ENCODE measurements at regions not wholly inside any gene's neighbourhood (a gene's known extent, or its start where the extent isn't known, plus 50 kb on each side); places are given as distances from the start of the nearest gene placed in this dataset.

DNA sequence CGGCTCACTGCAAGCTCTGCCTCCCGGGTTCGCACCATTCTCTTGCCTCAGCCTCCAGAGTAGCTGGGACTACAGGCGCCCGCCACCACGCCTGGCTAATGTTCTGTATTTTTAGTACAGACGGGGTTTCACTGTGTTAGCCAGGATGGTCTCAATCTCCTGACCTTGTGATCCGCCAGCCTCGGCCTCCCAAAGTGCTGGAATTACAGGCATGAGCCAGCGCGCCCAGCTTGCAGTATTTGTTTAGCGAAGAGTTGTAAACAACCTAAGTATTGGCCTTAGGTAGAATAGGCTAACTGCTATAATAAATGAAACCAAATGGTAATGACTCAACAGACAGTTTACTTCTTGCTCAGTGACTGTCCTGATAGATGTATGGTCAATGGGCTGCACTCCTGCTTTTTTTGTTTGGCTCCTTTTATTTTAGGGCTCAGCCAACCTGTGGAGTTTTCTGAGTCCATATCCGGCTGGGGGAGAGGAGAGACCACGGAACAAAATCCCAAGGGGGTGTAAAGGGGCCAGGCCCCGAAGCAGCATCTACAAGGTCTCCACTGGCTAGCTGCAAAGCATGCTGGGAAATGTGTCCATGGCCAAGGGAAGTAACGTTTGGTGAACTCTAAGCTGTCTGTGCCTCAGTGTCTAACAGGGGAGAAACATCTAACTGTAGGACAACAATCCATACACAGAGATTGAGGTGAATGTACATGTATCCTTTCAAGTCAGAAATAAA, 841.0 kb upstream of the ID2 start:
- TF ChIP-seq SPI1 (IDR thresholded peaks at IDR 0.05; ENCODE audit: low read depth, low read length) (no peak), POLR2A (IDR thresholded peaks at IDR 0.05; ENCODE audit: low read depth, low read length) (no peak), POLR2AphosphoS5 (IDR thresholded peaks at IDR 0.05; ENCODE audit: low read depth, low read length) (no peak), TAF1 (IDR thresholded peaks at IDR 0.05; ENCODE audit: low read depth, low read length) (no peak)

All from GM12891 (cell line).